HFFc6 (cell line): ENCODE measurements at regions not wholly inside any gene's neighbourhood (a gene's known extent, or its start where the extent isn't known, plus 50 kb on each side); places are given as distances from the start of the nearest gene placed in this dataset.

Experiments used
- DNase-seq: peaks from one replicate; pipeline ENCODE4 v3.0.0-alpha.2; 2018
- H3K27ac Mint-ChIP-seq: 2 replicates; pipeline ENCODE4 v1.8.0; 2020; ENCODE audit warnings: mild to moderate bottlenecking, mixed read lengths
- H3K27me3 Mint-ChIP-seq: 2 replicates; pipeline ENCODE4 v1.8.0; 2021; ENCODE audit warnings: mild to moderate bottlenecking, moderate library complexity, mixed read lengths; ENCODE audit not compliant: insufficient read depth
- H3K36me3 Mint-ChIP-seq: 2 replicates; pipeline ENCODE4 v1.8.0; 2021; ENCODE audit warnings: low read depth, mixed read lengths
- H3K4me1 Mint-ChIP-seq: 2 replicates; pipeline ENCODE4 v1.8.0; 2020; ENCODE audit warnings: low read depth, mixed read lengths
- H3K4me3 Mint-ChIP-seq: 2 replicates; pipeline ENCODE4 v1.8.0; 2020; ENCODE audit warnings: mild to moderate bottlenecking, moderate library complexity, mixed read lengths
- H3K9me3 Mint-ChIP-seq: 2 replicates; pipeline ENCODE4 v1.8.0; 2020; ENCODE audit warnings: mild to moderate bottlenecking, mixed read lengths
- CTCF ChIP-seq: fragments of 200-600 bp; sonication (generic); IDR thresholded peaks from 2 replicates; pipeline ENCODE4 v1.5.0; 2021; ENCODE audit warnings: antibody characterized with exemption, mild to moderate bottlenecking

DNA sequence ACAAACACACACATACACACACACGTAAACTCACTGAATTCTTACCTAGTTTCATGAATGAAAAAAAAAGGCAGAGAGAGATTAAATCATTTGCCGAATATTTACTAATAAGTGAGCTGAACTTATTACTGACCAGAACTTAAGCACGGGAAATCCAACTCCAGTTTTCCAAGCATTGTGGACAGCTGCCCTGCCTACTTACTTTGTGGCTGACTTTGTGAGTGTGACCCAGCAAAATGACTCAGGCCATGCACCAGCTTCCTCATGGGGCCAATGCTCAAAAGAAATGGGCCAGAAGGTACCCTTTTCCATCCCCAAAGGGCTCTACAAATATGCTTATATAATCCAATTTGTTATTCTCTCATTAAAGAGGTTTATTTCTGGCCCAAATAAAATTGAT lies 87.4 kb upstream of the RHOBTB1 start:
- Mint-ChIP-seq H3K27ac (no peak overlapping the region), H3K9me3 (no peaks in the 10 kb centered on the region), H3K4me1 (peaks cover 17% of the 10 kb centered on the region), H3K36me3 (no peaks in the 10 kb centered on the region), H3K27me3 (peaks cover 7% of the 10 kb centered on the region), H3K4me3 (no peak overlapping the region)
- TF ChIP-seq CTCF = no peak
- DNase-seq = no peak

- DNase-seq = no peak
- H3K36me3 Mint-ChIP-seq = no peaks in the 10 kb centered on the region
- H3K27ac Mint-ChIP-seq = peak overlapping the region; percentile 69
- H3K27me3 Mint-ChIP-seq = peaks cover 2% of the 10 kb centered on the region
- TF ChIP-seq CTCF = no peak
- peaks cover 17% of the 10 kb centered on the region for H3K4me1 Mint-ChIP-seq
- no peaks in the 10 kb centered on the region for H3K9me3 Mint-ChIP-seq
- peak overlapping the region; percentile 55; the same call in 1 of the 2 replicates for H3K4me3 Mint-ChIP-seq
Observed at GRCh38 chr10:61029411-61029810, 85.4 kb upstream of the RHOBTB1 start.

GRCh38 chr10:61028861-61029361 lies 84.9 kb upstream of the RHOBTB1 start:
- Mint-ChIP-seq H3K27me3 (peaks cover 2% of the 10 kb centered on the region; the same call in 1 of the 2 replicates), H3K4me1 (peaks cover 17% of the 10 kb centered on the region), H3K27ac (peak overlapping the region; percentile 69), H3K9me3 (no peaks in the 10 kb centered on the region), H3K36me3 (no peaks in the 10 kb centered on the region), H3K4me3 (peak overlapping the region; percentile 55)
- no peak for TF ChIP-seq CTCF
- peak; percentile 59 for DNase-seq

DNA sequence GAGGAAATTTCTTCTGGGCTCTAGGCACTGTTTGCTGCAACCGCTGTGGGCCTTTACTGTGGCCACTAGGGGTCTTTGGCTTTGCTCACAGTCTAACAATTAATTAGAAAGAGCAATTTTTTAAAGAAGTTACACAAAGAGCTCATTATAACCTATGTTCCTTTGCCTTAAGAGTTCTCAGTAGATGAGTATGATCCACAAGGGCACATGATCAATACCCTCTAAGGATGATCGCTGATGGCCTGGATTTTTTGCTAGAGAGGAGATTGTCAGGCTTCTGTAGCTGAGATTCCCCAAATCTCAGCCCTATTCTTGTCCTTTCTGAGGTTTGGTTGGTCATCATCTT lies 80.8 kb upstream of the RHOBTB1 start:
- no peak overlapping the region for H3K27ac Mint-ChIP-seq
- no peak for DNase-seq
- peak; percentile 79 for TF ChIP-seq CTCF
- no peaks in the 10 kb centered on the region for H3K27me3 Mint-ChIP-seq
- no peak overlapping the region for H3K4me3 Mint-ChIP-seq
- H3K36me3 Mint-ChIP-seq = no peaks in the 10 kb centered on the region
- H3K4me1 Mint-ChIP-seq = peaks cover 16% of the 10 kb centered on the region
- no peaks in the 10 kb centered on the region for H3K9me3 Mint-ChIP-seq

- H3K4me1 Mint-ChIP-seq = peaks cover 10% of the 10 kb centered on the region
- TF ChIP-seq CTCF = no peak
- no peak overlapping the region for H3K4me3 Mint-ChIP-seq
- DNase-seq = no peak
- no peaks in the 10 kb centered on the region for H3K9me3 Mint-ChIP-seq
- no peaks in the 10 kb centered on the region for H3K36me3 Mint-ChIP-seq
- H3K27me3 Mint-ChIP-seq = no peaks in the 10 kb centered on the region
- no peak overlapping the region for H3K27ac Mint-ChIP-seq
Observed at GRCh38 chr10:61024151-61024855, 80.3 kb upstream of the RHOBTB1 start.
